GM18873 (cell line): ENCODE measurements at regions not wholly inside any gene's neighbourhood (a gene's known extent, or its start where the extent isn't known, plus 50 kb on each side); places are given as distances from the start of the nearest gene placed in this dataset.
"Not testable (repeated sequence)": the region's sequence is repeated elsewhere in the genome, so short reads cannot be mapped to it uniquely, and the experiment has no call there.

Experiments used
- ATAC-seq: cut with Tn5 transposase; IDR thresholded peaks from one replicate; pipeline ENCODE4 v1.9.1; 2021; ENCODE audit warnings: mild to moderate bottlenecking, moderate library complexity, moderate number of reproducible peaks; ENCODE audit not compliant: unreplicated experiment, low FRiP score

DNA sequence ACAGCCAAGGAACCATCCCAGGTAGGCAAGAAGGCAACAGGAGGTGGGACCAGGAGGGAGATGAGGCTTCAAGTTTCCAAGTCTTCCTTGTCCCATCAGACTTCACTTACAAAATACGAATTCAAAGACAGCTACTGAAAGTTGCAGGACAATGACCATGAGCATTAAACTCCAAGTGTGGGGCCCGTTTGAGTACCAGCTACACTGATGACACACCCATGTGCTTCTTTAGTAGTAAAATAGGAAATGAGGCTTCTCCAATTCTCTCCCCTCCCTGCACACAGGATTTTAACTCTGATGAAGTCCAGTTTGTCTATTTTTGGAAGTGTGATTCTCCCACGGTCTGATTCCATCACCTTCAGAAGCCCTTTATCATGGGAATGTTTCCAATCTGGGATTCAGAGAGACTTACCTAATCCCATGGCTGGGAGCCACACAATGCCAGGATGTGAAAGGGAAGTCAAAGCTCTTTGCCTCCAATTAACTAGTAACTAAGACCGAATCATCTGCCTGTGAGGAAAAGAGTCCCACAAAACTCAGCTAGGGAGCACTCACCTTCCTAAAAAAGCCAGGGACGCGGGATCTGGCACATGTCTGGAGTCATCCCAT, 222.8 kb upstream of the MSX2 start:
- no peak for ATAC-seq

DNA sequence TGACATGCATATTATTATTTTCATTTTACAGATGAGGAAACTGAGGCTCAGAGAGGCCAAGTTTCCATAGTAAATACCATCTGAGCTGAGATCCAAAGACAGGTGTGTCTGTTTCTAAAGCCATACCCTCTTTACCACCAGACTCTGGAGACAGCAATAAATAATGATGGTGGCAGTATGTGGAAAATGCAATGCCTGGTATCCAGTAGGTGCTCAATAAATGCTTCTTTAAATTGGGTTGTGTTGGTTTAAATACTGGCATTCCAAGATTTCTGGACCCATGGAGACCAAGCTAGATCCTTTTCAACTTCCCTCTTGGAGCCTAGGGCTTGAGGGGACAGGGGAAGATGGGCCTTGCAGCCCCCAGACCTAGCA, 221.3 kb upstream of the MSX2 start:
- no peak for ATAC-seq

DNA sequence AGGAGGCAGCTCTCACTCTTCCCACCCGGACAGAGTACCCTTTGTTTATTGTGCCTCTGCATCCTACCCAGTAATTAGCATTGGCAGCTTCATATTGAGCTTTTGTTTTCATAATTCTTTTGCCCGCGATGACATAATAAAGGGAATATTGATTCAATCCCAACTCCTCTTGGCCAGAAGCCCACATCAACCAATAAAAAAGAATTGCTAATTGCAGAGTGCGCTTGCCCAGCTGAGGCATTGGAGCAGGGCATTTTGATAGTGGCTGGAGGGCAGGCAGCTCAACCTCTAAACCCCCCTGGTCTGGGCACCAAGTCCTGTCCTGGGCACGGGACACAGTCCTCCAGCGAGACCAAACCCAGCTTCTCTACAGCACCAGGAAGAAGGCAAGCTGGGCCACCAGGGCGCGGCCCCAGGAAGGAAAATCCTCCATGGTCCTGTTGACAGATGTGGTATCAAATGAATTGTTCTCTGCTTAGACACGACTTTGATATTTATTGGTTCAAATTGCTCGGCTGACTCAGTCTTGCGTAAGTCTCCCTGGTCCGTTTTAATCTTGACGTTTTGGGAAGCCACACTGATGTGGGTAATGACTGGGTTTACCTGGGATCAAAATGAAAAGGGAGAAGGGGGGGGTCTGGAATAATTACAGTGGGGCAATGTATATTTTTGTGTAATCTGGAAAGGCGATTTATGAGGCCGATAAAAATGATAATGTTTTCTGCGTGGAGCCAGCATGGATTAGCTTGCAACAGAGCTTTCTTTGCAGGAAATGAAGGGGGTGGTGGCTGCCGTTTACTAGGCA, 220.7 kb upstream of the MSX2 start:
- no peak for ATAC-seq

DNA sequence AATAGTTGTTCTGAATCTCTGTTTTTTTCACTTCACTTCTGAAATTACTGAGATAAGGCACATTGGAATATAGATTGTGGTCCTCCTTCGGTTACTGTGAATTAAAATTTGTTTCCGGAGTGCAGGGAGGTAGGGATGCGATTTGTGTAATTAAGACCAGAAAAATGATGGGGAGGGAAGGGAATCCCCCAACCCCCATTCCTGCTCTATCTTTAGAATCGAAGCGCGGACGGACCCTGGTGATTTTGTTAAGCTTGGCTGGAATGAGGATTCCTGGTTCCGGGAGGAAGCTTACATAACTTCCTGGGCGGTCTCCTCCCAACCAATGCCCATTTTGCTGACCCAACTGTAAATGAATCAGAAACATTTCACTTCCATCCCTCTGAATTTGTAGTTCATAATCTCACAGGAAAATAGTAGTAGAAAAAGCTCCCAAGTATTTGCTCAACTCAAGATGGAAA, 220.1 kb upstream of the MSX2 start:
- ATAC-seq: no peak

DNA sequence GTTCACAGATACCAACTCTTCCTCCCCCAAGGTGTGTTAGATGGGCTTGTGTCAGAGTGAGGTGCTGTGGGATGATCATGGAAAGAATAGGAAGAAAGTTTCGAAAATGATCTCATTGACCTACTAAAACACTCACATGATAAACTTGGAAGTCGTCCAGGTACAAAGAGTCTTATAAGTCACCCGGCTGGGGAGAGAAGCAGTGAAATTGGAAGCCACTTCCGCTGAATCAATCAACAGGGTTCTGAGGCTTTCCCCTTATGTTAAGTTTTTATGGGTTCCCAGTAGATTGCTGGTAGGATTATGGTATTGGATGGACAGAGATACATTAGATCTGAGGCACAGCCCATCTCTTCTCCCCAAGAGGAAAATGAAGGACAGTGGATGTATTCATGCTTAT, 218.8 kb upstream of the MSX2 start:
- ATAC-seq: no peak

DNA sequence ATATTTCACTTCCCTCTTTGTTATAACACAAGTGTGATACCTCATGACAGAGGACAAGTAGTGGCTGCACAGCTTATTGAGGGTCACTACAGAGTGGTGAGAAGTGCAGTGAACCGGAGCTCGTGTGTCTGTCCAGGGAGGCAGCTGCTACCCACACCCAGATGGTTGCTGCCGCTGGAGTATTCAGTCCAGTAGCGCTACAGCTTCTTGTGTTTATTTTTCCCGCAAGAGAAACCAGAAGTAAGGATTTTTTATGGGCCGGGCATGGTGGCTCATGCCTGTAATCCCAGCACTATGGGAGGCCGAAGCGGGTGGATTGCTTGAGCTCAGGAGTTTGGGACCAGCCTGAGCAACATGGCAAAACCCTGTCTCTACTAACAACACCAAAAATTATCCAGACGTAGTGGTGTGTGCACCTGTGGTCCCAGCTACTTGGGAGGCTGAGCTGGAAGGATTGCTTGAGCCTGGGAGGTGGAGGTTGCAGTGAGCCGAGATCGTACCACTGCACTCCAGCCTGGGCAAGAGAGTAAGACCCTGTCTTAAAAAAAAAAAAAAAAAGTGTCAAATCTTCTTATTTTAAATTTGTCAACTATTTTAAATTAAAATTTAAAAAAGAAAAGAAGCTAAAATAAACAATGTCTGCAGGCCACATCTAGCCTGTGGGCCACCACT, 213.5 kb upstream of the MSX2 start:
- ATAC-seq: not testable (repeated sequence)

GRCh38 chr5:174511714-174512253, 212.6 kb upstream of the MSX2 start:
- ATAC-seq: no peak

DNA sequence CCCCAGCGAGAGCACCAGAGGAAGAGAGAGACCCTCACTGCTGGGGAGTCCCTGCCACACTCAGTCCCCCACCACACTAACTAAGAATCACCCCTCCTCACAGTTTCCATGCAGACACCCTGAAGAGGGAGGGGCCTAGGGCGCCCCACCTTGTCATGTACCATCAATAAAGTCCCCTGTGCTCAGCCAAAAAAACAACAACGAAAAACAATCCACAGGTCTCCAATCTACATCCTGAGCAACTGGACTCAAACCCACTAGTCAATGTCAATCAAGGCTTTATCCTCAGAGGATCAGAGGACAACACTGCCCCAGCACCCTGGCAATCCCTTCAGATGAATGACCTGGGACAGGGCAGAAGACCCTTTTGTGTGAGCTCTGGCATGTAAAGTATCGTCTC, 210.1 kb upstream of the MSX2 start:
- no peak for ATAC-seq

DNA sequence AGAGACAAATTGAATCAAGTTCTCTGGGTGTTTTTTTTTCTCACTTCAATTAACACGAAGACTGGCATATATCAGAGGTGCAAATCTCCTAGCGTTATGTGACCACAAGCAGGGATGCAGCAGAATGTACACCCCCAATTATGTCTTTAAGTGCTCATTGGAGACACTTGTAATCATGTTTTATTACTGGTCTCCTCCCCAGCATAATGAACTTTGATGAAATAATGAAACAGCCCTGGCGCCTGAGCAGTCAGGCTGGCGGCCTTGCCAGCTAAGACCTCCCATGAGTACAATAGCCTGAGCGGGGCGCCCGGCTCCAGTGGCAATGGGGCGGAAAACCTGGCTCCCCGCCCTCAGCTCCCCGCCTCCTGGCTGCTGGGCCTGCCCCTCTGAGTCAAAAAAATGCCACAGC, 209.4 kb upstream of the MSX2 start:
- no peak for ATAC-seq

- no peak for ATAC-seq
Observed at GRCh38 chr5:174516741-174517140, 207.6 kb upstream of the MSX2 start.

GRCh38 chr5:174518512-174518911, 205.9 kb upstream of the MSX2 start:
- ATAC-seq: no peak

- no peak for ATAC-seq
Observed at GRCh38 chr5:174520420-174521396, 203.7 kb upstream of the MSX2 start.

- ATAC-seq: no peak
Observed at GRCh38 chr5:174521449-174521848, 202.9 kb upstream of the MSX2 start.

- no peak for ATAC-seq
Observed at GRCh38 chr5:174522480-174523260, 201.7 kb upstream of the MSX2 start.

DNA sequence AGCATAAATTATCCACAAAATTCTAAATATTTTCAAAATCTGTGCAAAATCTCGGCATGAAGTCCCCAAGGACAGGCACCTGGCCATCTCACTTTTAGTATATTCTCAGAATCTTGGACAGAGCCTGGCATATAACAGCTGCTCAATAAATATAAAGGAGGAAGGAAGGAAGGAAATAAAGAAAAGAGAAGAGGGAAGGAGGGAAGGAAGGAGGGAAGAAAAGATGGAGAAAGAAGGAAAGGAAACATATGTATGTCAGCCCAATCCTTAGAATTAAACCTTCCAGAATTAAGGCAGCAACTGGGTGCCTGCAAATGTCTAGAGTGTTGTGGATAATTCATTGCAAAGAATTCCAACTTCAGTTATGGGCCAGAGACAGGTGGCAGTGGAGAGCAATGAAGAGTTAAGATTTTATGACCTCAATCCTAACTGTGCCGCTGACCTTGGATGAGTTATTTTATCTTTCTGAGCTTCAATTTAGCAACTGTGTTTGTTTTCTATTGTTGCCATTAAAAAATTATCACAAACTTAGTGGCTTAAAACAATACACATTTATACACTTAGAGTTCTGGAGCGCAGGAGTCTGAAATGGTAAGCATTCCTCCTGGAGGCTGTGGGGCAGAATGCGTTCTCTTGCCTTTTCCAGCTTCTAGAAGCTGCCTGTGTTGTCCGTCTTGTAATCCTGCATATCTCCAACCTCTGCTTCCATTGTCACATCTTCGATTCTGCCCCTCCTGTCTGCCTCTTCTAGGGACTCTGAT, 200.9 kb upstream of the MSX2 start:
- no peak for ATAC-seq

GRCh38 chr5:174524351-174524750, 200.0 kb upstream of the MSX2 start:
- ATAC-seq: no peak

DNA sequence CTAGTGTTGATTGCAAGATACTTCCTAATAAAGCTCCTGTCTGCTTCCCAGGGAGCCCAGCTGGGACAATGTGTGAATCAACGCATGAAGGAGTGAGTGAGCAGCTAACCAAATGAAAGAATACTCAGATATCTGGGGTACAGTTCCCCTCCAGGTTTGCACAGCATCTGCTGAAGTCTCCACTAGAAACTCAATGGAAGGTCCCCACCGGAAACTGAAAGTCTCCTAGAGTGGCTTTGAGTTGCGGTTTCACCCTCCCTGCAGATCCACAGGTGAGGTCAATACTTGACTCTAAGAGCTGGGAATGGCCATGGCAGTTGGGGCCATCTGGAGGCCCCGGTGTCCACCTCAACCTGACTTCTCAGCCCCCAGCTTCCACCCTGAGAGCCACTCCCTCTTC, 198.2 kb upstream of the MSX2 start:
- no peak for ATAC-seq

DNA sequence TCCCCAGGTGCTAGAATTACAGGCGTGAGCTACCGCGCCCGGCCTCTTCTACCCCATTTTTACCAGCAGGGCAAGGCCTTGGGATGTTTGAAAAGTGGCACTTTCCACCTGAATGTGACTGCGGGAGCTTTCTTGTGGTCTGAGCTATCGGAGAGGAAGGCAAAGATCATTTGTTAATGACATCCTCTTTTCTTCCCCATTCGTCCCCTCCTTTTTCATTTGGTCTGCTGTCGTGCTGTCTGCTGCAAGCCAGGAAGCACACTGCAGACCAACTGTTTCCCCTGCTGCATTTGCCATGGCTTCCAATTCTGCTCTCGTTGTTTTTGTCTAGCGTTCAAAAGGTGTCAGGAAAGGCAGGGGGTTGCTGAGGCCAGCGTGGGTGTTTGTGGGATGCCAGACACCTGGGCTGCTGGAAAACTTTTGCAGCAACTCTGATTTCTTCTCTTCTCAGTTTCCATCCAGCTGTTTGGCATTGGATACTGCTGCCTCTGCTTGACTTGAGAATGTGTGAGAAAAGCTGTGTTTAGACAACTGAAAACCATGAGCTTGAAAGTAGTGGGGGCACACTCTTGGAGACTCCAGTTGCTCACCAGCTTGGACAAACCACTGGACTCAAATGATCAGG, 196.4 kb upstream of the MSX2 start:
- ATAC-seq: no peak
